ENCODE measurements at regions not wholly inside any gene's neighbourhood (a gene's known extent, or its start where the extent isn't known, plus 50 kb on each side); places are given as distances from the start of the nearest gene placed in this dataset.
"Not testable (repeated sequence)": the region's sequence is repeated elsewhere in the genome, so short reads cannot be mapped to it uniquely, and the experiment has no call there.

DNA sequence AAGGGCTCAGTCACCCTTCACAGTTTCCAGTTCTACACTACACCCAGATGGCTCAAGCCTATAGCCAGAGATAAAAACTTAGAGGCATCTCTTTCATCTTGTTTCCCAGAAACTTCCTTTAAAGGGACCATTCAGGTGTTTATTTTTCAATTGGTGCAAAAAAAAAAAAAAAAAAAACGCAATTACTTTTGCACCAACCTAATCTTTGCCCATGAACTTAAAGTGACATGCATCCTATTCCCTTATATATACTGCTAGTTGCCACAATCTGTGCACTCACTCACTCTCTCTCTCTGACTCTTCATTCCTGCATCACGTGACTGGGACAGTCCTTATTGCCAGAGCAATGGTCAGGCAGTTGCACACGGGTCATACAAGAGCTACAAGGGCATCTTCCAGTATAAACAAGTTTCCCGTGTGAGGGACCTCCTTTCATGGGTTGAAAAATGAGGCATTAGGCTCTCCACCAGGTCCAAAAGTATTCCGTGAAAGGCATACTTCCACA is 789.4 kb downstream of the EPHA4 start:
- no peak for DNase-seq (ENCODE audit: low read depth)

DNA sequence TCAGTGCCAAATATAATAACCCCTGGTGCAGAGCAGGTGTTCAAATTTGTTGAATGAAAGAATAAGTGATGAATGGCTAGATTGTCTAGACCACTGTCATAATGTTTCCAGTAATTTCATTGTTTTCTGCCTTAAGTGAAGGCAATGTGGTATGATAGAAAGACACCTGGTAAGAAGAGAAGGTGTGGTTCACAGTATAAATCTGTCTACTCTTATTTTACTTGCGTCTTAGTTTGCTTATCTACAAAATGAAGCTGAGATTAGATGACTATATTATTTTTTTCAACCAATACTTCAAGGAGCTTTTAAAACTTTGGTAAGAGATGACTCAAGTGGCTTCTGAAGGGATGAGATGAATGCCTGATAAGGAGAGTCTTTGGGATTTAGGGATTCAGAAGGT is 788.4 kb downstream of the EPHA4 start:
- no peak for DNase-seq (ENCODE audit: low read depth)

DNA sequence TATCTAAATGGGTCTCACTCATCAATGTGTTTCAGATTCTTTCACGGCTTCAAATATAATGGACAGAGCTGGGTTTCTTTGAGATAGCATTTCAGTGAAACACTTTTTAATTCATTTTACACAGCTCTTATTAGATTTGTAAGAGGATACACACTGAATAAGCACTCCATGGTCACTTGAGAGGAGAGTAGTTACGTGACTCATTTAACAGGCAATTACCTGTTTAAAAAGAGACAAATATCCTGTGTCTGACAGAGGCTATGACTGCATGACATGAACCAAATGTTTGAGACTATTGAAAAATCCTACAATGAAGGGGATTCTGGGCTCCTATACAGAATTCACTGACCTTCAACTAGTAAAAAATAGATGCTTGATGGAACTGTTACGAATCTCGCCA is 786.9 kb downstream of the EPHA4 start:
- no peak for DNase-seq (ENCODE audit: low read depth)

DNA sequence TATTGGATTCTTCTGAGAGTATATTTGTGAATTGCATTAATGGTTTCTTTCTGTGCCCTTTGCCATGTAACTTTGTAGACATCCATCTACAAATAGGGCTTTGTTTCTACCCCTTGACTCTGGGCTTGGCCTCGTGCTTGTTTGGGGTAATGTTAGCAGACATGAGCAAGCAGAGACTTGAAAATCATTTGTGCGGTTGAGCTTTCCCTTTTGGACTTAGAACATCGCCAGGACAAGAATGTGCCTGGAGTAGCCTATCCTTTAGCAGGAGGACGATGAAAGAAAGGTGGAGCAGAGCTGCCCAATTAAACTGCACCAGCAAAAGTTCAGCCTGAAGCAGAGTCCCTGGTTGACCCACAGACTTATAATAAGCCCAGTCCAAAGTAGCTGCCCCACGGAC is 785.9 kb downstream of the EPHA4 start:
- no peak for DNase-seq (ENCODE audit: low read depth)

DNA sequence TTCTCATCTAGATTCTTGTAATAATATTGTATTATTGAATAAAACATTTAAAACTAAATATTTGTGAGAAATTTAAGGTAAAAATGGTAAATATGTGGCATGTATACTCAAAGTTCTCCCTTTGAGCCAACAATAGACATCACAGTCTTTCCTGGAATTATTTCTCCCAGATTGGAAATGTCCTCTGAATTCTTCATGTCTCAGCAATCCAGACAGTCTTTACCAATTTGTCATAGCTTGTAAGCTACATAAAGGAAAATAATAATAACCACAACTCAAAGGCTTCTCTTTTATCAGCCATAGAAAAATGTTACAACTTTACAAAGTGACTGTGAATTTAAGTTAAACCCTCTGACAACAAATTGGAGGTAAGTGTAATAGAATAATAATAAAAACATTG is 784.9 kb downstream of the EPHA4 start:
- DNase-seq (ENCODE audit: low read depth): no peak

GRCh38 chr2:220789961-220790360 is 782.1 kb downstream of the EPHA4 start:
- no peak for DNase-seq (ENCODE audit: low read depth)

- no peak for DNase-seq (ENCODE audit: low read depth)
Measured at GRCh38 chr2:220795705-220796104, 776.4 kb downstream of the EPHA4 start.

DNA sequence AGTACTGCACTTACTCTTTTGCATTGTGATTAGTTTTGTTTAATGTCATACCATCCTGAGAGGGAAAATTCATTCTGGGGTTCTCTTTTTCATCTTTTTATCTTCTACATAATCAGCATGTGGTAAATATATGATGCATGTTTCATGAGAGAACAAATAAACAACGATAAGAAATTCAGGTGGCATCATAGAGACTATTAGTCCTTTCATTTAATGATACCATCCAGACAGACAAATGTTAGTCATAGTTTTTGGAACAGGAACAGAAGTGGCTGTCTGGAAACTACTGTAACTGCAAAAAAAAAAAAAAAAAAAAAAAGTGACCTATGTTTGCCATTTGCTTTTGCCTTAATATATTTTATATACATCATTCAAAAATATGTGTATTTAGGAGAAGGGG is 761.0 kb downstream of the EPHA4 start:
- DNase-seq (ENCODE audit: low read depth): no peak

DNA sequence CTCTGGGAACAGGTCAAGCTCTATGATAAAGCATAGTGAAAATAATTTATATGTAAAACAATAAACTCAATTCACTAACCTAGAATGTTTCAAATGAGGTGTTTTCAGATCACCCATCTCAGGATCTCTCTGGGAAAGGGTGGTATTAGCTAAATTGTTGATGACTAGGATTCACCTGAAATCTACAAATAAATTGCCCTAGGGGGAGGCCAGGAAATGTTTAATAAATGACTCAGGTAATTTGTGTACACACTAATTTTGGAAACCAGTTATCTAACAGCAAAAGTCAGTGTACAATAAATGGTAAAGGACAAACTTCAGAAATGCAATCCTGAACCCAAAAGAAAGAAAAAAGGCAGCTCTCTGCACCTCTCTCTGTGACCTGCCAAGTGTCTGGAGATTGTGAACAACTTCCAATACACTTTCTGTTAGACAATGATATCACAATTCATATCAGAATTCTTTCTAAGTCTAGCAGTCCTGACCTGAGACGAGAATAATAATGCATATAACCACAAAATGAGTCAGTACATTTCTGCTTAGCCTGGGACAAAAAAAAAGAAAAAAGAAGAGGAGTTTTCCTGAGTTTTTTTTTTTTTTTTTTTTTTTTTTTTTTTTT is 760.0 kb downstream of the EPHA4 start:
- DNase-seq (ENCODE audit: low read depth): no peak

- no peak for DNase-seq (ENCODE audit: low read depth)
Measured at GRCh38 chr2:220814441-220814840, 757.7 kb downstream of the EPHA4 start.

DNA sequence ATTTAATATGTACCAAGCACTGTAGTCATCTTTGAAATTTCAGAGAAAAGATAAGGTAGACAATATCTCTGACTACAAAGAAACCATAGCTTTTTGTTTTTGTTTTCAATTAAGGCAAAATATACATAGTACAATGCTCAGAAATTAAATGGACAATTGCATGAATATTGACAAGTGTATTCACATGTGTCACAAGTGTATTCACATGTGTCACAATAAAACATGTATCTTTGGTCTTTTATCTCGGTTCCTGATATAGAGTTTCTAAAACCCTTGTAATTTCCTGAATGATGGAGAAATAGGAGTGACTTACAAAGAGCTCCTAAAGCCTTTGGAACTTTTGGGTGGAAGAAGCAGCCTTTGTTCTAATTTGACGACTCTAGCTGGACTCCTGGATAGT is 756.4 kb downstream of the EPHA4 start:
- DNase-seq (ENCODE audit: low read depth): no peak

- DNase-seq (ENCODE audit: low read depth): no peak
Measured at GRCh38 chr2:220821683-220822082, 750.4 kb downstream of the EPHA4 start.

DNA sequence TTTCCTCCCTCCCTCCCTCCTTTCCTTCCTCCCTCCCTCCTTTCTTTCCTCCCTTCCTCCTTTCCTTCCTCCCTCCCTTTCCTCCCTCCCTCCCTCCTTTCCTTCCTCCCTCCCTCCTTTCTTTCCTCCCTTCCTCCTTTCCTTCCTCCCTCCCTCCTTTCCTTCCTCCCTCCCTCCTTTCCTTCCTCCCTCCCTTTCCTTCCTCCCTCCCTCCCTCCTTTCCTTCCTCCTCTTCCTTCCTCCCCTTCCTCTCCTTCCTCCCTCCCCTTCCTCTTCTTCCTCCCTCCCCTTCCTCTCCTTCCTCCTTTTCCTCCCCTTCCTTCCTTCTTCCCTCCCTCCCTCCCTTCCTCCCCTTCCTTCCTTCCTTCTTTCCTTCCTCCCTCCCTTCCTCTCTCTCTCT is 748.5 kb downstream of the EPHA4 start:
- not testable (repeated sequence) for DNase-seq (ENCODE audit: low read depth)

DNA sequence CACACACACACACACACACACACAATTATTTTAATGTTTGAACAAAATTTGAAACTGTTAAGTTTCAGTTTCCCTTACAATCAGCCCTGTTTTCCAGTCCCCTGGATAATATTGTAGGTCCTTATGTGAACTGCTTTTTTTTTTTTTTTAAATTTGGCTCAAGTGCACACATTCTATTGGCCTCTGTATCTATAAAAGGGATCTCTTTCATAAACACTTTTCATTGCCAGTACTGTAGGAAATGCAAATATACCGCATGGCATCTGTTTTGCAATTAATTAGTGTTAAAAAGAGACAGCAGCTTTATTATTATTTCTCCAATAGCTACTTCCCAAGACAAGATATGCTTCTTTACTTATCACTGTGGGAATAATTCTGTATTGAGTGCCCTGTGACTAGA is 738.7 kb downstream of the EPHA4 start:
- no peak for DNase-seq (ENCODE audit: low read depth)

GRCh38 chr2:220835583-220835982 is 736.5 kb downstream of the EPHA4 start:
- DNase-seq (ENCODE audit: low read depth): no peak

DNA sequence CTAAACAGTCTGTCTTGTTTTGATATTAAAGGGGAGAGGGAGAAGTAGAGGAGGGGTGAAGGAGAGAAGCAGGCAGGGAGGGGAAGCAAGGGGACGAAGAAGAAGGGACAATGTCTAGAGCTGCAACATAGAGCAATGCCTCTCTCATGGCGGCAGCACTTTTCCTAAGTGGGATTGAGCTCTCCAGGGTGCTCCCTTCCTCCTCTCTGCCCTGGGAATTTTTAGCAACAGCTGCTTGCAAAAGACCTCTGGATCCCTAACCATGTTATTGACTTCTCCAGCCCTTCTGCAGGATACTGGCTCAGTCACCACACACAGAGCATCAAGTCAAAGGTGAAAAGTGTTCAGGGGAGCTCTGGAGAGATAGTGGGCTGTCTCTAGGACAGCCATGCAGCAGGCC is 734.9 kb downstream of the EPHA4 start:
- DNase-seq (ENCODE audit: low read depth): no peak

DNA sequence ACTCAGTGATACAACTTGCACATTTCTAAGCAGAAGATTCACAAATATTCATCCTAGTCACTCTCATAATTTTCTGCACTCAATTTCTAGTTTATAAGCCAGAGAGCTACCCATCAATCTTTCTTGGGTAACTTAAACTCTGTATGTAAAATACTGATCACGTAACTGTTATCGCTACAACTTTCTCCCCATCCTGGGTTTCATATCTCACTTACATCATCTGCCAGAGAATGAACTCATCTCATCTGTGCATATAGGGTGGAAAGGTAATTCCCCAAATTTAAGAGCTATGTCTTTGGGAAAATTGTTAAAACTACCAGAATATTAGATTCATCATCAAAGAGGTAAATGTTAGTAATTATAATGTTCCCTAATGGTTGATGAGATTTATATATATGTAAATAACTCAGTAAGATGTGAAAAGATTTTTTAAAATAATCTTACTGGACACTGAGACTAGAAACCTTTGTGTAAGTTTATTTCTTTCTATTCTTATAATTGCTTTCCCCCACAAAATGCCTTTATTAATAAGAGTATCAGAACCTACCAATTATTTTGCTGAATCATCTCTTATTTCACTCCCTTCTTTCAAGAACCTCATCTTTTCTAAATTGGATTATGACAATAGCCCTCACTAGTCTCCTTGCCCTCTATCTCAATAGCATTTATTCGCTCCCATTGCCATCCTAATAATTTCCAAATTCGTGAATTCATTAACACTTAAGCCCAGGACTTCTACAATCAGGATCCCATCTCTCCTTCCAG is 729.0 kb downstream of the EPHA4 start:
- DNase-seq (ENCODE audit: low read depth): no peak

DNA sequence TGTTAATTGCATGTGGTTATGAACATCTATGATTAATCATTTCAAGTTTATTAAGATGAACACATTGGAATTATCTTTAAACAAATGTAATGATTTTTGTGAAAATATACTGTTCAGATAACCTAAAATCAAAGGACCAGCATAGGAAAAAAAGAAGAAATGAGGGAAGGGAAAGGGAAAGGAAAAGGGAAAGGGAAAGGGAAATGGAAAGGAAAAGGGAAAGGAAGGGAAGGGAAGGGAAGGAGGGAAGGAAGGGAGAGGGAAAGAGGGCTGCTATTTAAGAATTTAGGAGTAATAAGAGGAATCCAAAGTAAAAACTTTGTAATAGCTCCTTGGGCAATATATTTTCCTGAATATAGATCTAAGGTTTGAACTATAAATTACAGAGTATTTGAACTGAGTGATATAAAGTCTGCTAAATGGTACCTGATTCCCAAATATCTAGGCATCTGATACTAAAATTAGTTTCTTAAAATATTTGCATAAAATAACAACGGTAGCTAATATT is 726.3 kb downstream of the EPHA4 start:
- DNase-seq (ENCODE audit: low read depth): no peak

GRCh38 chr2:220847006-220847405 is 725.1 kb downstream of the EPHA4 start:
- no peak for DNase-seq (ENCODE audit: low read depth)

DNA sequence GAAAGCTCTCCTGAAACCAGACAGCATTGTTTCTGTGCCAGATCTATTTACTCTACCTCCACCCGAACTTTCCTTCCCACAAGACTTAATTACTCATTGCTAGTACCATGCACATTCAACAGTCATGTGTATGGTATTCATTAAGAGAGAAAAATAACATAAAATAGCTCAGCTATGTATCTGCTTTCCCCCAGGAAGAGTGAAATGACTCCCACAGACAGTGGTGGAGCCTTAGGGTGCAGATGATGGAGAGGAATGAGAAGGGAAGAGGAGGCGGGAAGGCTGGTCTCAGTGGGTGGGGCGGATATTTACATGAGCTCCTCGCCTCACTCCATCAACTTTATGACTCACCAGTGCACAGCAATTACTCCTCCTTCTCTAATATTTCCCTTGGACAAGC is 724.5 kb downstream of the EPHA4 start:
- no peak for DNase-seq (ENCODE audit: low read depth)

- no peak for DNase-seq (ENCODE audit: low read depth)
Measured at GRCh38 chr2:220849433-220849832, 722.7 kb downstream of the EPHA4 start.

- no peak for DNase-seq (ENCODE audit: low read depth)
Measured at GRCh38 chr2:220850116-220850515, 722.0 kb downstream of the EPHA4 start.

- no peak for DNase-seq (ENCODE audit: low read depth)
Measured at GRCh38 chr2:220855296-220855695, 716.8 kb downstream of the EPHA4 start.

- no peak for DNase-seq (ENCODE audit: low read depth)
Measured at GRCh38 chr2:220856486-220856885, 715.6 kb downstream of the EPHA4 start.
